Neural crest cell (in vitro differentiated cells): ENCODE measurements at regions not wholly inside any gene's neighbourhood (a gene's known extent, or its start where the extent isn't known, plus 50 kb on each side); places are given as distances from the start of the nearest gene placed in this dataset.

Experiments used
- DNase-seq: peaks from one replicate; pipeline ENCODE4 v3.0.0; 2021; ENCODE audit warnings: low read depth, mixed read lengths, low spot score
- H3K27ac Mint-ChIP-seq: one replicate; pipeline ENCODE4 v1.8.0; 2021; ENCODE audit warnings: mild to moderate bottlenecking, mixed read lengths; ENCODE audit not compliant: unreplicated experiment
- H3K27me3 Mint-ChIP-seq: 2 replicates; pipeline ENCODE4 v1.8.0; 2021; ENCODE audit warnings: low read depth, mild to moderate bottlenecking, mixed read lengths
- H3K36me3 Mint-ChIP-seq: 2 replicates; pipeline ENCODE4 v1.8.0; 2021; ENCODE audit warnings: low read depth, mild to moderate bottlenecking, mixed read lengths
- H3K4me1 Mint-ChIP-seq: 2 replicates; pipeline ENCODE4 v1.8.0; 2021; ENCODE audit warnings: mixed read lengths
- H3K4me3 Mint-ChIP-seq: one replicate; pipeline ENCODE4 v1.8.0; 2021; ENCODE audit warnings: mild to moderate bottlenecking, mixed read lengths
- H3K9me3 Mint-ChIP-seq: 2 replicates; pipeline ENCODE4 v1.8.0; 2021; ENCODE audit warnings: mixed read lengths
- CTCF ChIP-seq: fragments of 200-600 bp; sonication (generic); conservative IDR thresholded peaks from 2 replicates; pipeline ENCODE4 v1.5.0; 2021; ENCODE audit warnings: antibody characterized with exemption, mild to moderate bottlenecking

GRCh38 chr6:144886682-144887081, 601.5 kb downstream of the UTRN start:
- Mint-ChIP-seq H3K4me3 (no peak overlapping the region), H3K27me3 (no peaks in the 10 kb centered on the region), H3K4me1 (no peaks in the 10 kb centered on the region), H3K9me3 (peaks cover 3% of the 10 kb centered on the region), H3K27ac (no peak overlapping the region), H3K36me3 (no peaks in the 10 kb centered on the region)
- DNase-seq, result no peak
- TF ChIP-seq CTCF, result no peak

GRCh38 chr6:144888621-144889020, 603.5 kb downstream of the UTRN start:
- H3K27me3 Mint-ChIP-seq, result no peaks in the 10 kb centered on the region
- H3K9me3 Mint-ChIP-seq, result no peaks in the 10 kb centered on the region
- no peak for DNase-seq
- no peak overlapping the region for H3K27ac Mint-ChIP-seq
- no peak for TF ChIP-seq CTCF
- H3K36me3 Mint-ChIP-seq, result no peaks in the 10 kb centered on the region
- H3K4me3 Mint-ChIP-seq, result no peak overlapping the region
- H3K4me1 Mint-ChIP-seq, result no peaks in the 10 kb centered on the region

GRCh38 chr6:144893680-144894151, 608.6 kb downstream of the UTRN start:
- H3K9me3 Mint-ChIP-seq, result no peaks in the 10 kb centered on the region
- no peak for DNase-seq
- no peak overlapping the region for H3K4me3 Mint-ChIP-seq
- H3K36me3 Mint-ChIP-seq, result no peaks in the 10 kb centered on the region
- H3K4me1 Mint-ChIP-seq, result peaks cover 12% of the 10 kb centered on the region
- H3K27ac Mint-ChIP-seq, result no peak overlapping the region
- no peaks in the 10 kb centered on the region for H3K27me3 Mint-ChIP-seq
- TF ChIP-seq CTCF, result no peak

GRCh38 chr6:144894240-144894639, 609.1 kb downstream of the UTRN start:
- H3K36me3 Mint-ChIP-seq, result no peaks in the 10 kb centered on the region
- no peak for TF ChIP-seq CTCF
- no peaks in the 10 kb centered on the region for H3K27me3 Mint-ChIP-seq
- no peaks in the 10 kb centered on the region for H3K9me3 Mint-ChIP-seq
- peaks cover 12% of the 10 kb centered on the region for H3K4me1 Mint-ChIP-seq
- no peak for DNase-seq
- H3K4me3 Mint-ChIP-seq, result no peak overlapping the region
- H3K27ac Mint-ChIP-seq, result no peak overlapping the region

- H3K4me3 Mint-ChIP-seq, result no peak overlapping the region
- no peak overlapping the region for H3K27ac Mint-ChIP-seq
- no peak for DNase-seq
- H3K36me3 Mint-ChIP-seq, result no peaks in the 10 kb centered on the region
- TF ChIP-seq CTCF, result no peak
- H3K4me1 Mint-ChIP-seq, result peaks cover 12% of the 10 kb centered on the region
- H3K9me3 Mint-ChIP-seq, result no peaks in the 10 kb centered on the region
- H3K27me3 Mint-ChIP-seq, result no peaks in the 10 kb centered on the region
Measured at GRCh38 chr6:144895313-144896278, 610.5 kb downstream of the UTRN start.
